ENCODE measurements at regions not wholly inside any gene's neighbourhood (a gene's known extent, or its start where the extent isn't known, plus 50 kb on each side); places are given as distances from the start of the nearest gene placed in this dataset.

DNA sequence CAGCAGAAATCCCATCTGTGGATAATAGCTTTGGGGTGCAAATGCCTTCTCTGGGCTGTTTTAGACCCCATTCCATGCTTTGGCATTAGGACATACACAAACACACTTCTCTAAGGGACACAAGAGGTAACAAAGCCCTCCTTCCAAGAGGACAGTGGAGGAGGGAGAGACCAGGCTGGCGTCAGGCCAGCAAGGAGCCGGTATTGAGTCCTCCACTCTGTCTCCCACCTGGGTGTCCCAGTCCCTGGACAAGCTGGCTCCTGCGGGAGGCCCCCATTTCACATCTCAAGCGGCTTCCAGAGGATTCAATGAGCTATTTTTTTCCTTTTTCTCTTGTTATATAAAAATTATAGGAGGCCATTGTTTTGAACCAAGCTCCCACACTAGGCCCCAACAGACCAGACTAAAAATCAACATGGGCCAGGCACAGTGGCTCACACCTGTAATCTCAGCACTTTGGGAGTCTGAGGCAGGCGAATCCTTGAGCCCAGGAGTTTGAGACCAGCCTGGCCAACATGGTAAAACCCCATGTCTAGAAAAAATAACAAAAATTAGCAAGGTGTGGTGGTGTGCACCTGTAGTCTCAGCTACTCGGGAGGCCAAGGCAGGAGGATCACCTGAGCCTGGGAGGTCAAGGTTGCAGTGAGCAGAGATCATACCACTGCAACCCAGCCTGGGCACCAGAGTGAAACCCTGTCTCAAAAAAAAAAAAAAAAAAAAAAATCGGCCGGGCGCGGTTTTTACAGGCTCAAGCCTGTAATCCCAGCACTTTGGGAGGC, 142.9 kb downstream of the TOMM20 start:
- 100% methylated on average over 3 of the region's 10 CpGs for WGBS (ENCODE audit: insufficient coverage)

GRCh38 chr1:234985007-234985370, 143.6 kb downstream of the TOMM20 start:
- no peak overlapping the region for H3K9ac ChIP-seq (ENCODE audit: low read length)
- H3K27ac ChIP-seq (ENCODE audit: low read length in 2 of 2): no peak overlapping the region
- H3K27me3 ChIP-seq (replicated peaks in 1 of 4; ENCODE audit: control extremely low read depth in 1 of 4, control insufficient read depth in 3 of 4, insufficient read depth in 4 of 4, low read length in 3 of 4): no peaks in the 10 kb centered on the region
- no peaks in the 10 kb centered on the region for H3K36me3 ChIP-seq (replicated peaks in 1 of 2; ENCODE audit: control extremely low read depth in 1 of 2, control insufficient read depth in 1 of 2, extremely low read depth in 1 of 2, insufficient read depth in 2 of 2, low read length in 1 of 2)
- WGBS (ENCODE audit: insufficient coverage): 90% methylated on average over 7 of the region's 7 CpGs
- H3K4me2 ChIP-seq (replicated peaks; ENCODE audit: low read depth, low read length, poor library complexity, severe bottlenecking): no peak overlapping the region
- POLR2A ChIA-PET: no interaction called here
- H3K27me3 Mint-ChIP-seq: no peaks in the 10 kb centered on the region
- DNase-seq: no peak
- no peak overlapping the region for H3K4me3 ChIP-seq (ENCODE audit: control extremely low read depth in 1 of 5, extremely low read depth in 1 of 5, insufficient read depth in 1 of 5, low read depth in 2 of 5, low read length in 4 of 5)
- H3K4me1 Mint-ChIP-seq: peaks cover 55% of the 10 kb centered on the region
- no peak overlapping the region for H3K4me3 Mint-ChIP-seq
- H3K9me3 Mint-ChIP-seq (ENCODE audit: insufficient read depth): no peaks in the 10 kb centered on the region
- H2AFZ ChIP-seq (ENCODE audit: insufficient read depth, low read depth, low read length, poor library complexity, severe bottlenecking): no peak overlapping the region
- intact Hi-C loops (cut with micrococcal nuclease): no loop called here
- no peaks in the 10 kb centered on the region for H3K9me3 ChIP-seq (ENCODE audit: control extremely low read depth in 1 of 3, control insufficient read depth in 2 of 3, insufficient read depth in 1 of 3, low read length in 2 of 3)
- ATAC-seq (ENCODE audit: low read depth): no peak
- CTCF ChIA-PET: no interaction called here
- TF ChIP-seq, protein P1, sequence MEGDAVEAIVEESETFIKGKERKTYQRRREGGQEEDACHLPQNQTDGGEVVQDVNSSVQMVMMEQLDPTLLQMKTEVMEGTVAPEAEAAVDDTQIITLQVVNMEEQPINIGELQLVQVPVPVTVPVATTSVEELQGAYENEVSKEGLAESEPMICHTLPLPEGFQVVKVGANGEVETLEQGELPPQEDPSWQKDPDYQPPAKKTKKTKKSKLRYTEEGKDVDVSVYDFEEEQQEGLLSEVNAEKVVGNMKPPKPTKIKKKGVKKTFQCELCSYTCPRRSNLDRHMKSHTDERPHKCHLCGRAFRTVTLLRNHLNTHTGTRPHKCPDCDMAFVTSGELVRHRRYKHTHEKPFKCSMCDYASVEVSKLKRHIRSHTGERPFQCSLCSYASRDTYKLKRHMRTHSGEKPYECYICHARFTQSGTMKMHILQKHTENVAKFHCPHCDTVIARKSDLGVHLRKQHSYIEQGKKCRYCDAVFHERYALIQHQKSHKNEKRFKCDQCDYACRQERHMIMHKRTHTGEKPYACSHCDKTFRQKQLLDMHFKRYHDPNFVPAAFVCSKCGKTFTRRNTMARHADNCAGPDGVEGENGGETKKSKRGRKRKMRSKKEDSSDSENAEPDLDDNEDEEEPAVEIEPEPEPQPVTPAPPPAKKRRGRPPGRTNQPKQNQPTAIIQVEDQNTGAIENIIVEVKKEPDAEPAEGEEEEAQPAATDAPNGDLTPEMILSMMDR (IDR thresholded peaks at IDR 0.05): no peak
- TF ChIP-seq EZH2 (IDR thresholded peaks at IDR 0.05; ENCODE audit: borderline replicate concordance, insufficient read depth, low read depth, low read length, poor library complexity, severe bottlenecking): no peak
- H3K27ac Mint-ChIP-seq: no peak overlapping the region
- H3K79me2 ChIP-seq (ENCODE audit: control insufficient read depth, insufficient read depth, low read length): no peaks in the 10 kb centered on the region
- H3K4me1 ChIP-seq (ENCODE audit: control insufficient read depth in 2 of 2, insufficient read depth in 2 of 2, low read length in 2 of 2): peaks cover 36 to 43% of the 10 kb centered on the region in 2 donors
- H4K20me1 ChIP-seq (ENCODE audit: control insufficient read depth, insufficient read depth, low read length, poor library complexity, severe bottlenecking): no peaks in the 10 kb centered on the region

More for the DNA sequence above, 142.9 kb downstream of the TOMM20 start:
- Histone ChIP-seq H3K4me2 (replicated peaks; ENCODE audit: low read depth, low read length, poor library complexity, severe bottlenecking) (no peak overlapping the region), H3K9ac (ENCODE audit: low read length) (no peak overlapping the region), H2AFZ (ENCODE audit: insufficient read depth, low read depth, low read length, poor library complexity, severe bottlenecking) (no peak overlapping the region), H3K27me3 (replicated peaks in 1 of 4; ENCODE audit: control extremely low read depth in 1 of 4, control insufficient read depth in 3 of 4, insufficient read depth in 4 of 4, low read length in 3 of 4) (no peaks in the 10 kb centered on the region), H3K9me3 (ENCODE audit: control extremely low read depth in 1 of 3, control insufficient read depth in 2 of 3, insufficient read depth in 1 of 3, low read length in 2 of 3) (no peaks in the 10 kb centered on the region), H4K20me1 (ENCODE audit: control insufficient read depth, insufficient read depth, low read length, poor library complexity, severe bottlenecking) (no peaks in the 10 kb centered on the region), H3K79me2 (ENCODE audit: control insufficient read depth, insufficient read depth, low read length) (no peaks in the 10 kb centered on the region), H3K36me3 (replicated peaks in 1 of 2; ENCODE audit: control extremely low read depth in 1 of 2, control insufficient read depth in 1 of 2, extremely low read depth in 1 of 2, insufficient read depth in 2 of 2, low read length in 1 of 2) (no peaks in the 10 kb centered on the region), H3K4me1 (ENCODE audit: control insufficient read depth in 2 of 2, insufficient read depth in 2 of 2, low read length in 2 of 2) (peaks cover 29 to 40% of the 10 kb centered on the region in 2 donors), H3K27ac (ENCODE audit: low read length in 2 of 2) (no peak overlapping the region), H3K4me3 (ENCODE audit: control extremely low read depth in 1 of 5, extremely low read depth in 1 of 5, insufficient read depth in 1 of 5, low read depth in 2 of 5, low read length in 4 of 5) (no peak overlapping the region)
- DNase-seq (no peak), ATAC-seq (ENCODE audit: low read depth) (no peak)
- Mint-ChIP-seq H3K27me3 (no peaks in the 10 kb centered on the region), H3K4me3 (no peak overlapping the region), H3K4me1 (peaks cover 51% of the 10 kb centered on the region), H3K9me3 (ENCODE audit: insufficient read depth) (no peaks in the 10 kb centered on the region), H3K27ac (no peak overlapping the region)
- intact Hi-C loops (cut with micrococcal nuclease): no loop called here
- ChIA-PET CTCF (no interaction called here), POLR2A (interaction anchor here (0.7 kb wide), 2 partner anchors 12 to 110 kb away, joined by 6 to 7 read pairs; no protein-coding TSS in a partner anchor)
- no peak for TF ChIP-seq EZH2 (IDR thresholded peaks at IDR 0.05; ENCODE audit: borderline replicate concordance, insufficient read depth, low read depth, low read length, poor library complexity, severe bottlenecking)
- TF ChIP-seq, protein P1 (IDR thresholded peaks at IDR 0.05): no peak
